ENCODE measurements at regions not wholly inside any gene's neighbourhood (a gene's known extent, or its start where the extent isn't known, plus 50 kb on each side); places are given as distances from the start of the nearest gene placed in this dataset.

DNA sequence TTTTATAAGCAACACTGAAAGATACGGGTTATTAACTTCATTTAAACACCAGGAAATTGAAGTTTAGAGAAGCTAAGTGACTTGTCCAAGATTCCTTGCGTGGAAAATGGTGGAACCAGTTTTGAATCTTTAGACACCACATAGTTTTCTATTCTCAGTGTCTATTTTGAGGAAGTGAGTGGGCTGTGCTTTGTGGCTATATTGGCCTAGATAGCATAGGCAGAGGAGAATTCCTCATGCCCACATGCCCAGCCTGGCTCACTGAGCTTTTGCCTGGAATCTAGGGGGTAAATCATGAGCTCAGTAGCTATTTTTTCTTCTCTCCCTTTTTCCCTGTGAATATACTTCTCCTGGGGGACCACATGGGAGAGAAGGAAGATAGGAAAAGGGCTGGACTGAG is 431.3 kb downstream of the HS3ST3B1 start:
- TF ChIP-seq POLR2A (IDR thresholded peaks at IDR 0.05): no peak
- TF ChIP-seq, protein P1, sequence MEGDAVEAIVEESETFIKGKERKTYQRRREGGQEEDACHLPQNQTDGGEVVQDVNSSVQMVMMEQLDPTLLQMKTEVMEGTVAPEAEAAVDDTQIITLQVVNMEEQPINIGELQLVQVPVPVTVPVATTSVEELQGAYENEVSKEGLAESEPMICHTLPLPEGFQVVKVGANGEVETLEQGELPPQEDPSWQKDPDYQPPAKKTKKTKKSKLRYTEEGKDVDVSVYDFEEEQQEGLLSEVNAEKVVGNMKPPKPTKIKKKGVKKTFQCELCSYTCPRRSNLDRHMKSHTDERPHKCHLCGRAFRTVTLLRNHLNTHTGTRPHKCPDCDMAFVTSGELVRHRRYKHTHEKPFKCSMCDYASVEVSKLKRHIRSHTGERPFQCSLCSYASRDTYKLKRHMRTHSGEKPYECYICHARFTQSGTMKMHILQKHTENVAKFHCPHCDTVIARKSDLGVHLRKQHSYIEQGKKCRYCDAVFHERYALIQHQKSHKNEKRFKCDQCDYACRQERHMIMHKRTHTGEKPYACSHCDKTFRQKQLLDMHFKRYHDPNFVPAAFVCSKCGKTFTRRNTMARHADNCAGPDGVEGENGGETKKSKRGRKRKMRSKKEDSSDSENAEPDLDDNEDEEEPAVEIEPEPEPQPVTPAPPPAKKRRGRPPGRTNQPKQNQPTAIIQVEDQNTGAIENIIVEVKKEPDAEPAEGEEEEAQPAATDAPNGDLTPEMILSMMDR (IDR thresholded peaks at IDR 0.05): no peak

Data from uterus (tissue), 2 donors.